GM19043 (cell line): ENCODE measurements at regions not wholly inside any gene's neighbourhood (a gene's known extent, or its start where the extent isn't known, plus 50 kb on each side); places are given as distances from the start of the nearest gene placed in this dataset.
"Not testable (repeated sequence)": the region's sequence is repeated elsewhere in the genome, so short reads cannot be mapped to it uniquely, and the experiment has no call there.

ENCODE experiments used
- ATAC-seq: cut with Tn5 transposase; IDR thresholded peaks from one replicate; pipeline ENCODE4 v1.9.1; 2021; ENCODE audit warnings: low read depth; ENCODE audit not compliant: unreplicated experiment

DNA sequence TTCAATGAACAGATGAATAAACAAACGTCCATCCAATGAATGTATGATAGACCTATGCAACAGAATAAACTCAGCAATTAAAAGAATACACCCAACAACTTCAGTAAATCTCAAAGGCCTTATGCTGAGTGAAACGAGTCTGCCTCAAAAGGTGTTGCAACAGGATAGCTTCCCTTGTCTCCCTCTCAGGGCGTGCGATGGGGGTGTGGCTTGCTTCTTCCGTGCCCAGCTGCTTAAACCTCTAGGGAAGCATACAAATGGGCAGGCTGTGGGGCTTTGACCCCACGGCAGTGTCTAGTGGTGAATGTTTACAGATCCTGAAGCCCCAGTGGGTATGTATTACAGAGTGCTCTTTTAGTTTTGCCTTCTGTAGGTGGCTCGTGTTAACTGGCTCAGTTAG, 87.0 kb upstream of the CCL21 start:
- no peak for ATAC-seq

- no peak for ATAC-seq
Measured at GRCh38 chr9:34793428-34793827, 83.5 kb upstream of the CCL21 start.

- peak; percentile 57 for ATAC-seq
Measured at GRCh38 chr9:34783951-34784487, 74.1 kb upstream of the CCL21 start.

DNA sequence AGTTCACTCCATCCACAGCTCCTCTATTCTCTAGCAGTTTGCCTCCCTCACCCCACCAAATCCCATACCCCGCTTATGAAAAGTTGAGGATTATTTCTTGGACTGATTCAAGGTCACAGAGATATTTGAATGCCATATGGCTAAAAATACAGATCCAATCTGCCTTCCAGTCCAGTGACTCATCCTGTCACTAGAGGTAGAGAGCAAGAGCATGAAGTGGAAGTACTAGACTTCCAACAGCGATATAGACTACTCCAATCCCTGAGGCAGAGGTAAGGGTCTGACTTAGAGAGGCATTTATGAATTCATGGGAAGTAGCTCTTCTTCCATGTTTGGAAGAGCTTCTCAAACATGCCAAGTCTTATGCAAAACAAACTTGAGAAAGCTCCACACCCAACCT, 72.4 kb upstream of the CCL21 start:
- no peak for ATAC-seq

DNA sequence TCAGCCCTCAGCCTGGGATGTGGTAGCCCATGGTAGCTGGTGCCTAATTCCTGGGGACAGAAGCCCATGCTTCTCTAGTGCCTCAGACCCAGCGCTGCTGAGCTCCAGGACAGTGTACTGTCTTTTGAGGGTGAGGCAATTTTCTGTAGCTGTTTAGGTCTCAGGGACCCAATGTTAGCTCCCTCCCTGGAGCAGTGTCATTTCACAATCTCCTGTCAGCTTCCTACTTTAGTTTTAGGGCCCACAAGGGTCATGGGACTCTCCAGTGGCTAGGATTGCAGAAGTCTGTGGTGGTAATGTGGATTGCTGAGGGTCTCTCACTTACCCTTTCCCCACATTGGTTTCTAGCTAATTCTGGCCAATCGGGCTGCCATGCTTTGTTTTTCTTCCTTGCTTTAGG, 67.7 kb upstream of the CCL21 start:
- ATAC-seq: no peak

DNA sequence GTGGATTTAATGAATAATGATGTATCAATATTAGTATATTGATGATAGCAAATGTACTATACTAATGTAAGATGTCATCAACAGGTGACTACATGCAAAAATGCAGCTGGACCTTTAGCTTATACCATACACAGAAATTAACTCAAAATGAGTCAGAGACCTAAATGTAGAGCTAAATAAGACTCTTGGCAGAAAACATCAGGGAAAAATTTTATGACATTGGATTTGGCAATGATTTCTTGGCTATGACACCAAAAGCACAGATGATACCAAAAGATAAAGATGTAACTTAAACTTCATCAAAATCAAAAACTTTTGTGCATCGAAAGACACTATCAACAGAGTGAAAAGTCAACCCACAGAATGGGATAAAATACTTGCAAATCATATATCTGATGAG, 64.0 kb upstream of the CCL21 start:
- no peak for ATAC-seq

DNA sequence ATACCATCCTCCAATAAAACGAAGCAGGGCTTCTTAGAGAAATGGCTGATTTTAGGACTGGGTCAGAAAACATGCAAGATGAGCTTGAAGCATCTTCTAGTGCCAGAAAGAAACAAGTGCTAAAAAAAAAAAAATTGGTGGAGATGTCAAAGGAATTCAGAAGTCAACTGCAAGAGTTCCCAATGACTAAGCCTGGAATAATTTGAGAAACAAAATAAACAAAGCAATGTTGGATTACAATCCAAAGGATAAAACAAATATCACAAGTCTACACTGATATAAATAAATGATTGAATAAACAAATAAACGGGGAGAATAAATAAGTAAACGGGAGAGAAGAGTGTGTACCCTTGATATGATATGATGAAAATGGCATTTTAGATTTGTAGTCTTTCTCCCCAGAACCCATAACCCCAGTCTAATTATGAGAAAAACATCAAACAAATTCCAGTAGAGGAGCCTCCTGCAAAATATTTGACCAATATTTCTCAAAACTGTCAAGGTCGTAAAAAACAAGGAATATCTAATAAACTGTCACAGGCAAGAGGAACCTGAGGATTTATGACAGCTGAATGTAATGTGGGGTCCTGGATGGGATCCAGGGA, 63.5 kb upstream of the CCL21 start:
- no peak for ATAC-seq

DNA sequence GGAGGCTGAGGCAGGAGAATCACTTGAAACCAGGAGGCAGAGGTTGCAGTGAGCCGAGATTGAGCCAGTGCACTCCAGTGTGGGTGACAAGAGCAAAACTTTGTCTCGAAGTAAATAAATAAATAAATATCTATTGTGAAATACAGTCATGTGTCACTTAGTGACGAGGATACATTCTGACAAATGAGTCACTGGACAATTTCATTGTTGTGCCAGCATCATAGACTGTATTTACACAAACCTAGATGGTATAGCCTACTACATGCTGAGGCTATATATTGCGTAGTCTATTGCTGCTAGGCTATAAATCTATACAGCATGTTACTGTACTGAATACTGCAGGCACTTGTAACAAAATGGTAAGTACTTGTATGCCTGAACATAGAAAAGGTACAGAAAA, 61.1 kb upstream of the CCL21 start:
- no peak for ATAC-seq

DNA sequence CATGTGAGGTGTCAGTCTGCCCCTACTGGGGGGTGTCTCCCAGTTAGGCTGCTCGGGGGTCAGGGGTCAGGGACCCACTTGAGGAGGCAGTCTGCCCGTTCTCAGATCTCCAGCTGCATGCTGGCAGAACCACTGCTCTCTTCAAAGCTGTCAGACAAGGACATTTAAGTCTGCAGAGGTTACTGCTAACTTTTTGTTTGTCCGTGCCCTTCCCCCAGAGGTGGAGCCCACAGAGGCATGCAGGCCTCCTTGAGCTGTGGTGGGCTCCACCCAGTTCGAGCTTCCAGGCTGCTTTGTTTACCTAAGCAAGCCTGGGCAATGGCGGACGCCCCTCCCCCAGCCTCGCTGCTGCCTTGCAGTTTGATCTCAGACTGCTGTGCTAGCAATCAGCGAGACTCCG, 57.2 kb upstream of the CCL21 start:
- not testable (repeated sequence) for ATAC-seq

DNA sequence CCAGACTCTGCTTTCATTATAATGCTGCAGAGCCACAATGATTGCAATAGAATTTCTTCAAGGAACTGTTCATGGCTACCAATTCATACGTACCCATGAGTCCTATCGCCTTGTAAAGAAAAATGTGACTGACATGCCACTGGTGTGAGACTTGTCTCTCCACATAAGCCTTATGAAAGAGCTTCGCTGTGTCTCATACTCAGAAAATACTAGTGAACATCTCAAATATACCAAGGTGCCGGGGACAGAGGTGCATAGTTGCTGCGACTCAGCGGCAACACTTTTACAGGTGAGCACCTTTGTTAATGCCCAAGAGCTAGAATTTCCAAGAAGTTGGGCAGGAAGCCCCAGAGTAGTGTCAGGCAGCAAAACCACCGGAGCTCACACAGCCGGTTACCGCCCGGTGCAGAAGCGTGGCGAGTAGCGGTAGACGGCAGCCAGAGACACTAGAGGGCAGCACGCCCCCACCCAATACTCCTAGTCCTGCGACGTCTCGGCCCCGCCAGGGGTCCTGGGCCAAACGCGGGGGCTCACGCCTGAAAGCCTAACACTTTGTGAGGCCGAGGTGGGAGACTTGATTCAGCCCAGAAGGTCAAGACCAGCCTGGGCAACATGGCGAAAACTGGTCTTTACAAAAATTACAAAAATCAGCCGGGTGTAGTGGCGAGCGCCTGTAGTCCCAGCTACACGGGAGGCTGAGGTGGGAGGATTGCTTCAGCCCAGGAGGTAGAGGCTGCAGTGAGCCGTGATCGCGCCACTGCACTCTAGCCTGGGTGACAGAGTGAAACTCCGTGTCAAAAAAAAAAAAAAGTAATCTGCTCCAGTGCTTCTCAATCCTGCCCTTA, 50.5 kb upstream of the CCL21 start:
- ATAC-seq: not testable (repeated sequence)
